ENCODE measurements at regions not wholly inside any gene's neighbourhood (a gene's known extent, or its start where the extent isn't known, plus 50 kb on each side); places are given as distances from the start of the nearest gene placed in this dataset.

- TF ChIP-seq CTCF (IDR thresholded peaks at IDR 0.05), result no peak
- no peak for TF ChIP-seq POLR2A (IDR thresholded peaks at IDR 0.05)
Measured at GRCh38 chr1:172895761-172896160, 155.0 kb downstream of the TNFSF18 start.
